ENCODE measurements at regions not wholly inside any gene's neighbourhood (a gene's known extent, or its start where the extent isn't known, plus 50 kb on each side); places are given as distances from the start of the nearest gene placed in this dataset.

GRCh38 chrX:140572724-140573123 lies 67.9 kb upstream of the SOX3 start:
- TF ChIP-seq ZFP30 (CRISPR knock-in tag; IDR thresholded peaks at IDR 0.05): no peak
- no peak for TF ChIP-seq ARNTL (CRISPR knock-in tag; IDR thresholded peaks at IDR 0.05; ENCODE audit: borderline replicate concordance, low read depth)
- TF ChIP-seq PATZ1 (CRISPR knock-in tag; IDR thresholded peaks at IDR 0.05; ENCODE audit: borderline replicate concordance): no peak
- TF ChIP-seq CSDC2 (CRISPR knock-in tag; IDR thresholded peaks at IDR 0.05): no peak
- TF ChIP-seq GLIS3 (CRISPR knock-in tag; IDR thresholded peaks at IDR 0.05): no peak
- TF ChIP-seq TCF4 (CRISPR knock-in tag; IDR thresholded peaks at IDR 0.05; ENCODE audit: borderline replicate concordance): no peak
- no peak for TF ChIP-seq ZFP3 (CRISPR knock-in tag; IDR thresholded peaks at IDR 0.05)
- no peak for TF ChIP-seq TSHZ2 (CRISPR knock-in tag; IDR thresholded peaks at IDR 0.05)
- TF ChIP-seq CSRNP3 (CRISPR knock-in tag; IDR thresholded peaks at IDR 0.05): no peak
